ENCODE measurements at regions not wholly inside any gene's neighbourhood (a gene's known extent, or its start where the extent isn't known, plus 50 kb on each side); places are given as distances from the start of the nearest gene placed in this dataset.
A peak's percentile ranks its signal among the peaks of the same experiment; 100 is the strongest.
"Not testable (repeated sequence)": the region's sequence is repeated elsewhere in the genome, so short reads cannot be mapped to it uniquely, and the experiment has no call there.

- peak; percentile 63 for DNase-seq (ENCODE audit: low spot score)
These were observed 89.8 kb downstream of the KATNIP start for GRCh38 chr16:27639561-27640276.

DNA sequence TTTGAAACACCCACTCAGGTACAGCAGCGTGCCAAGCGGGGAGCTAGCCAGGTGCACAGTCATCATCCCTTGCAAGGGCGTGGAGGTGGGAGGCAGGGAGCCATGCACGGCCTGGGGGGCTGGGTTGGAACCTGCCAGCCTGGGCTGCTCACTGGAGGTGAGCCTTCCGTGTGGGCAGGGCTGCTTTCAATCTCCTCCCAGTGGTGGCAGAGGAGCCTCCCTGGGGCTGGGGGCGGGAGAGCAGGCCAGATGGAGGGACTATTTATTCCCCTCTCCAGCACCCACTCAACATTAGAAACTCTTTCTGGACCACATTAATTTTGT, 90.3 kb downstream of the KATNIP start:
- no peak for DNase-seq (ENCODE audit: low spot score)

DNA sequence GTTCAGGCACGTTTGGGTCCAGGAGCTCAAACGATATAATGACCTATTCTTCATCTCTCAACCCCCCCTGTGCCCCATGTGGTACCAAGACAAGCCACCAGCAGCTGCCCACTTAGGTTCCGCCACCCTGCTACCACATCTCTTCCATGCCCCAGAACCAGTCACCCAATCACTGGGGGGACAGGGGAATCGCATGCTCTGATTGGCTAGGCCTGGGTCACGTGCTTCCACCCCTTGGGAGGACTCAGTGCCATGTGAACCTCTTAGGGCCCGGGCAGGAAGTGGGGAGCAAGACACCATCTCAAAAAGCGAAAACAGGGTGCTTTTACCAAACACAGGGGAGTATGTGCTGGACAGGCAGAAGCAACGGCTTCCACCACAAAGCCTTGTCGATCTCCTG, 91.3 kb downstream of the KATNIP start:
- no peak for DNase-seq (ENCODE audit: low spot score)

DNA sequence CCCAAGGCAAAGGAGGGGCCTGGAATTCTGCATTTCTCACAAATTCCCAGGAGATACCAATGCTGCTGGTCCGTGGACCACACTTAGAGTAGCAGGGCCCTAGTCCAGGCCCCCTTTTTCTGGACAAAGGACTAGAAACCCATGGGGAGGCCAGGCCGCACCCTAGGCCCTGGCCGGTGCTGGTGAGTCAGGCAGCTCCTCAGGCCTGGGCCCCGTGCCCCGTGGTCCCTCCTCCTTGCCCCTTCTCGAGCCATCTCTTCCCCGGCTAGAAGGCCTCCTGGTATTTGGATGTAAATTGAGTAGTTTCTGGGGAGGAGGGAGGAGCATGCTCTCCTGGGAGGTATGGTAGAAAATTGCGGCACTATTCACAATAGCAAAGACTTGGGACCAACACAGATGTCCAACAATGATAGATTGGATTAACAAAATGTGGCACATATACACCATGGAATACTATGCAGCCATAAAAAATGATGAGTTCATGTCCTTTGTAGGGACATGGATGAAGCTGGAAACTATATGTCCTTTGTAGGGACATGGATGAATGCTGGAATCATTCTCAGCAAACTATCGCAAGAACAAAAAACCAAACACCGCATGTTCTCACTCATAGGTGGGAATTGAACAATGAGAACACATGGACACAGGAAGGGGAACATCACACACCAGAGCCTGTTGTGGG, 91.9 kb downstream of the KATNIP start:
- not testable (repeated sequence) for DNase-seq (ENCODE audit: low spot score)

GRCh38 chr16:27642756-27643155, 92.8 kb downstream of the KATNIP start:
- DNase-seq (ENCODE audit: low spot score) = peak; percentile 29

DNA sequence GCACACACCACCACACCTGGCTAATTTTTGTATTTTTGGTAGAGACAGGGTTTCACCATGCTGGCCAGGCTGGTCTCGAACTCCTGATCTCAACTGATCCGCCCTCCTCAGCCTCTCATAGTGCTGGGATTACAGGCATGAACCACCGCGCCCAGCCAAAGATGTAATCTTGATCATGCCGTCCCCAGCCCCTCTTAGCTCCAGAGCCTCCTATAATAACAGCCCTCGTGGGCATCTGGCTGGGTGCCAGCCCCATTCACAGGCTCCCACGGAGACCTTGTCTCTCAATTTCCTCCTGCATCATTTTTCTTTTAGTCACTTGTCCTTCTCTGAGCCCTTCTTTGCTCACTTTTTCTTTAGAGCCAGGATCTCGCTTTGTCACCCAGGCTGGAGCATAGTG, 94.2 kb downstream of the KATNIP start:
- DNase-seq (ENCODE audit: low spot score) = no peak

- no peak for DNase-seq (ENCODE audit: low spot score)
These were observed 95.5 kb downstream of the KATNIP start for GRCh38 chr16:27645396-27645795.

DNA sequence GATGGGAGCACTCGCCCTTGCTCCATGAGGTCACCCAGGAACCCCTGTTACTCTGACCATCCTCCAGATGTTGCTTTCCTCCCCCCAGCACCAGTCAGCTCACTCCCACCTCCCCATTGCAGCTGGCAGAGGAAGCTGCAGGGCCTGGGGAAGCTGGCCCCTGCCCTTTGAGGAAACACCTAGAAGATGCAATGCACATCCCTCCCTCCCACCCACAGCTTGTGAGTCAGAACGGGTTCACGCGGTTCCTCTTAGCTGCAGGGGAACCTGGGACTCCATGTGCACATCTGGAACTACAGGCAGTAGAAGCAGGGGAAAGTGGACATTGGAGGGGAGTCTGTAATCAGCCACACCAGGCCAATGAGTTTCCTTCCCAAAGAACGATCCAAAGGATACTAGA, 96.9 kb downstream of the KATNIP start:
- no peak for DNase-seq (ENCODE audit: low spot score)

- DNase-seq (ENCODE audit: low spot score) = no peak
These were observed 99.1 kb downstream of the KATNIP start for GRCh38 chr16:27649021-27649420.

GRCh38 chr16:27650073-27650701, 100.2 kb downstream of the KATNIP start:
- no peak for DNase-seq (ENCODE audit: low spot score)

DNA sequence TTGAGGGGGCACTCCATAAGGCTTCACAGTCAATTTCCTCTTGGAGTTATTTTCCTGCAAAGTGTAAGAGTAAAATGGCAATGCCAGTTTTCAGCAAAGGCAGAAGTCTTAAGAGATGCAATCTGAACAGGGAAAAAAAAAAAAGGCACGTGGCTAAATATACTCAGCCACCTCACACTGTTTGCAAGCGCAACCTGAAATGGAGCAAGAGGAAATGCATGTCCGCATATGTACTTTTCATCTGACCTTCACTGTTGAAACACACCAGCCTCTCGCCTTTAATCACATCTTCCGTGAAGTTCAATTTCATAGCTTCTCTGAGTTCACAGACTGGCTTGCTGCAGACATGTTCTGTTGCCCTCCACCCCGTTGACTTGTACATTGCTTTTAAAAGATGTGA, 101.4 kb downstream of the KATNIP start:
- no peak for DNase-seq (ENCODE audit: low spot score)

DNA sequence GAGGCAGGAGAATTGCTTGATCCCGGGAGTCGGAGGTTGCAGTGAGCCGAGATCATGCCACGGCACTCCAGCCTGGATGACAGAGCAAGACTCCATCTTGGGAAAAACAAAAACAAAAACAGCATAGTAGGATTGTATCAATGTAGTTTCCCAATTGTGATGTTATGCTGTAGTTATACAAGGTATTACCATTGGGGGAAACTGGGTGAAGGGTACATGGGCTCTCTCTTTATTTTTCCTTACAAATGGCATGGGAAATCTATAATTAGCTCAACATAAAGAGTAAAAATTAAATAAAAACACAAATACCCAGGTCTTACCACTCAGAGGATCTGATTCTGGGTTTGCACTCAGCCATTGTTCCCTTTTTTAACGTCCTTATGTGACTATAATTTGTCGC, 107.9 kb downstream of the KATNIP start:
- DNase-seq (ENCODE audit: low spot score) = no peak

DNA sequence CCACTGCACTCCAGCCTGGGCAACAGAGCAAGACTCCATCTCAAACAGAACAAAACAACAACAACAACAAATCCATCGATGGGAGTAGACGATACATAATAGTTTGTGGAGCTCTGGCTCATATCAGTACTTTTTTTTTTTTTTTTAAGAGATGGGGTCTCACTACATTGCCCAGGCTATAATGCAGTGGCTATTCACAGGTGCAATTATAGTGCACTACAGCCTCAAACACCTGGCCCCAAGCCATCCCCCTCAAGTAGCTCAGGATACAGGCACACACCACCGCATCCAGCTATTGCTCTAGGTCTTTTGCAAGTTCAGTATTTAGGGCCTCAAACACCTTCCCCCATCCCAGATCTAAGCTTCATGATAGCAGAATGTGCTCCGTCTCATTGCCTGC, 110.6 kb downstream of the KATNIP start:
- no peak for DNase-seq (ENCODE audit: low spot score)

GRCh38 chr16:27663235-27663634, 113.3 kb downstream of the KATNIP start:
- DNase-seq (ENCODE audit: low spot score) = not testable (repeated sequence)

GRCh38 chr16:27665881-27666280, 115.9 kb downstream of the KATNIP start:
- no peak for DNase-seq (ENCODE audit: low spot score)

GRCh38 chr16:27670071-27670810, 120.3 kb downstream of the KATNIP start:
- DNase-seq (ENCODE audit: low spot score) = no peak

- DNase-seq (ENCODE audit: low spot score) = no peak
These were observed 121.5 kb downstream of the KATNIP start for GRCh38 chr16:27671410-27671809.

DNA sequence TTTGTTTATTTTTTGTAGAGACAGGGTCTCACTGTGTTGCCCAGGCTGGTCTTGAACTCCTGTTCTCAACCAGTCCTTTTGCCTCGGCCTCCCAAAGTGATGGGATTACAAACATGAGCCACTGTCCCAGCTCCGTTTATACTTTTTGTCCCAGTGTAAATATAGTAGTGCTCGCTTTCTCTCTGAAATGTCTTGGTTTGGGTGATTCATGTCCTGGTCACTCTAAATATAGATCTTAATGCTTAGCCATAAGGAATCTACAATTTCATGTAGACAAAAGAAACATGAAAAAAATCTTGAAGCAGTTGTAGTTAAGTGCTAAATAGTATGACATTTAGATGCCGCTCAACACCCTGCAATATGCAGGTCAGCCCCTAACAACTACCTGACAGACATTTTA, 126.9 kb downstream of the KATNIP start:
- DNase-seq (ENCODE audit: low spot score) = peak; percentile 62

DNA sequence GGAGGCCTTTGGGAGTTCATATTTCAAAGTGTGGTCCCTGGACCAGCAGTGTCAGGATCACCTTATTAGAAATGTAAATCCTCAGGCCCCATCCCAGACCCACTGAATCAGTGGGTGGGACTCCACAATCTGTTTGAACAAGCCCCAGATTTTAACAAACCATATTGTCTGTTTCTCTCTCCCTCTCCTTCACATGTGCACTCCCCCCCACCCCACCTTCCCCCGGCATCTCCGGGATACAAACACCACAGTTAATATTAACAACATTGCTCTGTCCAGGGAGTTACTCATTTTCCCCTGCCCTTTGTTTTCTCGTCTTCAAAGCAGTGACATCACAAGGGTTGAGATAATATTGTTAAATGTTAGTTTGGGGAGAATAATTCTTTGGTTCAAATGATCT, 127.3 kb downstream of the KATNIP start:
- DNase-seq (ENCODE audit: low spot score) = peak; percentile 26

GRCh38 chr16:27678955-27679354, 129.0 kb downstream of the KATNIP start:
- no peak for DNase-seq (ENCODE audit: low spot score)

- no peak for DNase-seq (ENCODE audit: low spot score)
These were observed 130.0 kb downstream of the KATNIP start for GRCh38 chr16:27679899-27680298.

- DNase-seq (ENCODE audit: low spot score) = no peak
These were observed 131.7 kb downstream of the KATNIP start for GRCh38 chr16:27681681-27682080.

DNA sequence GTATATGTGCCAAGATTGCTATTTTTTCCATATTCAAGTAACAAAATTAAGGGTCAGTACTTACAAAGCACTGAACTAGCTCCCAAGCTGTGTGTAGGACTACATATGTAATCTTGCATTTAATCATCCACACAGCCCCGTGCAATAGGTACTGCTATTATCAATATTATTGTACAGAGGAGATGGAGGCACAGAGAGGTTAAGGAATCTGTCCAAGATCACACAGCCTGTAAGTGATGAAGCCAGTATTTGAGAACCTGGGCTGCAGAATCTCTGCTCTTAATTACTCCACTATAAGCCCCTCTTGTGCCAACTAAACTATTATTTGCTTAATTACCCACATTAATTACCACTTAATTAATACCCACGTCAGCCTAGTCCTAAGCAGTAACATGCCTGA, 134.1 kb downstream of the KATNIP start:
- DNase-seq (ENCODE audit: low spot score) = no peak
